PC-3 (cell line): ENCODE measurements at regions not wholly inside any gene's neighbourhood (a gene's known extent, or its start where the extent isn't known, plus 50 kb on each side); places are given as distances from the start of the nearest gene placed in this dataset.
A peak's percentile ranks its signal among the peaks of the same experiment; 100 is the strongest.

Source experiments
- ATAC-seq: fragments of 200-7000 bp; cut with Tn5 transposase; 2 replicates; pipeline ENCODE4 v1.9.1; 2020; ENCODE audit warnings: mild to moderate bottlenecking, moderate library complexity
- BruUV-seq: library from RNA; stranded (reverse); fragments of 400-500 nt; replicated peaks from 2 replicates; lab custom pipeline; 2021; lab: Mats Ljungman, UMichigan
- CTCF ChIA-PET: fragments of 300-600 bp; sonication (Branson Sonifier 250); formaldehyde crosslinking; loops from one replicate; lab custom pipeline; 2022; ENCODE audit warnings: antibody characterized with exemption; lab: Charles Lee
- POLR2A ChIA-PET: fragments of 300-600 bp; sonication (Branson Sonifier 250); formaldehyde crosslinking; loops from one replicate; lab custom pipeline; 2022; ENCODE audit warnings: antibody characterized with exemption; ENCODE audit not compliant: unreplicated experiment; lab: Charles Lee
- DNase-seq: peaks from one replicate; pipeline ENCODE4 v3.0.0-alpha.2; 2015
- H2AFZ ChIP-seq: fragments of 300-600 bp; sonication (generic); 2 replicates; pipeline ENCODE4 v1.6.0; 2016; ENCODE audit warnings: antibody characterized with exemption, low read length
- H3F3A ChIP-seq: fragments of 300-600 bp; sonication (generic); one replicate; pipeline ENCODE4 v1.6.0; 2017; ENCODE audit warnings: antibody characterized with exemption, low read length, control low read depth, mild to moderate bottlenecking; ENCODE audit not compliant: unreplicated experiment
- H3K27ac ChIP-seq: fragments of 300-600 bp; sonication (generic); 2 replicates; pipeline ENCODE4 v1.5.1; 2016; ENCODE audit warnings: mild to moderate bottlenecking, low read length
- H3K27me3 ChIP-seq: fragments of 300-600 bp; sonication (generic); 2 replicates; pipeline ENCODE4 v1.6.1; 2016; ENCODE audit warnings: low read length, mixed read lengths
- H3K36me3 ChIP-seq: fragments of 300-600 bp; sonication (generic); 2 replicates; pipeline ENCODE4 v1.6.1; 2016; ENCODE audit warnings: low read depth, mixed run types, low read length, mixed read lengths
- H3K4me1 ChIP-seq: fragments of 300-600 bp; sonication (generic); 2 replicates; pipeline ENCODE4 v1.5.1; 2016; ENCODE audit warnings: low read length; ENCODE audit not compliant: insufficient read depth
- H3K4me2 ChIP-seq: fragments of 300-600 bp; sonication (generic); 2 replicates; pipeline ENCODE4 v1.6.0; 2016; ENCODE audit warnings: low read length
- H3K4me3 ChIP-seq: fragments of 300-600 bp; sonication (generic); 2 replicates; pipeline ENCODE4 v1.5.1; 2016; ENCODE audit warnings: mild to moderate bottlenecking, low read length, mixed read lengths
- H3K79me2 ChIP-seq: fragments of 300-600 bp; sonication (generic); 2 replicates; pipeline ENCODE4 v1.6.1; 2017; ENCODE audit warnings: low read length, mixed read lengths
- H3K9ac ChIP-seq: fragments of 300-600 bp; sonication (generic); 2 replicates; pipeline ENCODE4 v1.6.0; 2016; ENCODE audit warnings: mild to moderate bottlenecking, low read length
- H3K9me2 ChIP-seq: fragments of 300-600 bp; sonication (generic); replicated peaks from 2 replicates; pipeline ENCODE4 v1.6.1; 2016; ENCODE audit warnings: mixed run types, low read length, mixed read lengths
- H3K9me3 ChIP-seq: fragments of 300-600 bp; sonication (generic); 2 replicates; pipeline ENCODE4 v1.6.1; 2016; ENCODE audit warnings: low read length, mixed read lengths
- H4K20me1 ChIP-seq: fragments of 300-600 bp; sonication (generic); 2 replicates; pipeline ENCODE4 v1.6.1; 2016; ENCODE audit warnings: low read length, mixed read lengths
- CTCF ChIP-seq: fragments of 300-600 bp; sonication (generic); conservative IDR thresholded peaks from 2 replicates; pipeline ENCODE4 v1.5.1; 2017; ENCODE audit warnings: antibody characterized with exemption, low read depth, mild to moderate bottlenecking, low read length
- EZH2 ChIP-seq: fragments of 300-600 bp; sonication (generic); IDR thresholded peaks from one replicate; pipeline ENCODE4 v1.6.1; 2017; ENCODE audit warnings: antibody characterized with exemption, mild to moderate bottlenecking, low read length; ENCODE audit not compliant: unreplicated experiment
- EZH2phosphoT487 ChIP-seq: fragments of 300-600 bp; sonication (generic); IDR thresholded peaks from 2 replicates; pipeline ENCODE4 v1.6.1; 2018; ENCODE audit warnings: mild to moderate bottlenecking, antibody characterized with exemption, low read length, borderline replicate concordance
- intact Hi-C: fragments of 100-400 bp; cut with micrococcal nuclease; formaldehyde crosslinking; loops from 2 replicates; pipeline ENCODE4 v1.9.0; 2023

- no peak for TF ChIP-seq CTCF
- no peak for TF ChIP-seq EZH2
- TF ChIP-seq EZH2phosphoT487, result no peak
- ChIA-PET POLR2A (interaction anchor here (0.6 kb wide), 1 partner anchor 67 kb away, joined by 4 read pairs; no protein-coding TSS in a partner anchor), CTCF (no interaction called here)
- Histone ChIP-seq H3K4me1 (peaks cover 44% of the 10 kb centered on the region), H3K4me3 (no peak overlapping the region), H3K27ac (peak overlapping the region; percentile 97), H3F3A (no peaks in the 10 kb centered on the region), H4K20me1 (no peaks in the 10 kb centered on the region), H3K9ac (peak overlapping the region; percentile 67), H3K9me2 (no peaks in the 10 kb centered on the region), H3K9me3 (no peaks in the 10 kb centered on the region), H3K79me2 (no peaks in the 10 kb centered on the region), H3K27me3 (no peaks in the 10 kb centered on the region), H2AFZ (no peak overlapping the region), H3K36me3 (no peaks in the 10 kb centered on the region), H3K4me2 (peak overlapping the region; percentile 72)
- peak; percentile 49 for ATAC-seq
- no TSS peak for BruUV-seq
- intact Hi-C loops, result no loop called here
- DNase-seq, result peak; percentile 78
Measured at GRCh38 chr9:13718086-13718485, 438.6 kb upstream of the MPDZ start.

GRCh38 chr9:13717322-13718054, 438.0 kb upstream of the MPDZ start:
- TF ChIP-seq CTCF (no peak), EZH2phosphoT487 (no peak), EZH2 (no peak)
- H2AFZ ChIP-seq, result no peak overlapping the region

More at GRCh38 chr9:13717322-13718054, 438.0 kb upstream of the MPDZ start:
- no peak for ATAC-seq
- H3K4me1 ChIP-seq, result peaks cover 44% of the 10 kb centered on the region
- CTCF ChIA-PET, result no interaction called here
- H4K20me1 ChIP-seq, result no peaks in the 10 kb centered on the region
- peak; percentile 32 for DNase-seq
- intact Hi-C loops, result no loop called here
- H3K27me3 ChIP-seq, result no peaks in the 10 kb centered on the region
- peak overlapping the region; percentile 97 for H3K27ac ChIP-seq
- H3K36me3 ChIP-seq, result no peaks in the 10 kb centered on the region
- peak overlapping the region; percentile 72 for H3K4me2 ChIP-seq
- BruUV-seq, result no TSS peak
- H3K79me2 ChIP-seq, result no peaks in the 10 kb centered on the region
- POLR2A ChIA-PET, result interaction anchor here (0.6 kb wide), 1 partner anchor 68 kb away, joined by 4 read pairs; no protein-coding TSS in a partner anchor
- peak overlapping the region; percentile 67 for H3K9ac ChIP-seq
- H3F3A ChIP-seq, result no peaks in the 10 kb centered on the region
- H3K9me3 ChIP-seq, result no peaks in the 10 kb centered on the region
- H3K9me2 ChIP-seq, result no peaks in the 10 kb centered on the region
- no peak overlapping the region for H3K4me3 ChIP-seq
